HG03097 (cell line): ENCODE measurements at regions not wholly inside any gene's neighbourhood (a gene's known extent, or its start where the extent isn't known, plus 50 kb on each side); places are given as distances from the start of the nearest gene placed in this dataset.

Experiments used
- ATAC-seq: cut with Tn5 transposase; IDR thresholded peaks from one replicate; pipeline ENCODE4 v1.9.1; 2021; ENCODE audit not compliant: unreplicated experiment, low FRiP score

DNA sequence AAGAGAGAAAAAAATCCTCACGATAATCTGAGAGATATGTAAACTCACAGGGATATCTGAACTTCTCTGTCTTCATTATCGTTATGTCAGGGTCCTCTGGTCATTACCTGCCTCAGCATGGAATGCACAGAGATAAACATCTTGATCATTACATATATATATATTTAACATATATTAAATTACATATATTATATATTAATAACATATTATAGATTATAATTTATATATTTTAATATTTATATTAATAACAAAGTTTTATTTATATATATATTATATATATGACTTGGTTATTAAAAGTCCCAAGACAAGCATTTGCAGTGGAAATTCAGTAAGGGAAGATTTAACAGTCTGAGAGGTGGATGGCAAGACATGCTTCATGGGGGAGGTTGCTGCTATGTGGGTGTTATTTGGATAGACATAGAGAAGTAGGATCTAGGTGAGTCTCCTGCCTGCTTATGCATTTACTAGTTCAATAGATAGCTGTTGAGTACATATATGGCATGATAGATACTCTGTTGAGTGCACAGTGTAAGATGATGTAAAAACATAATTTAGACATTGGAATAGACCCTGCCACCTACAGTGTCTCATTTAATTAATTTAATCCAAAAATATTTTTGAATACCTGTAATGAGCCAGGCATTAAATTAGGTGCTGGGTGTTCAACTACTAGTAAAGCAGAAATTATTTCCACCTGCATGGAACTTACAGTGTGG, 255.2 kb downstream of the RAD51AP2 start:
- ATAC-seq: no peak

DNA sequence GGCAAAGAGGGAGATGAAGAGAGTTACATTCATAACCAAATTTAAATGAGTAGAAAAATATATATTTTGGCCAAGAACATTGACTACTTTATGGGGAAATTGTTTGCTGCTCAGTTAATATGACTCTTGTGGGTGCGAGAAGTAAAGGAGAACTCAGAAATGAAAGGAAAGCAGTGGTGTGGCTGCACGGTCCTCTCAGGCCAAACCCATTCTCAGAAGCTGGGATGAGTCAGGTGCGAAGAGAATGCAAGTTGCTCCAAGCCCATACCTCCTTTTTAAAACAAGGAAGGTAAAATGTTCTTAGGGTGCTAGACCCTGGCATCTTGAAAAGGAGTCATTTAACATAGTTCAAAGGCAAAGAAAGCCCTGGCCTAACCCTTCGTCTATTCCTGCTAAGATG, 258.6 kb downstream of the RAD51AP2 start:
- ATAC-seq: no peak

DNA sequence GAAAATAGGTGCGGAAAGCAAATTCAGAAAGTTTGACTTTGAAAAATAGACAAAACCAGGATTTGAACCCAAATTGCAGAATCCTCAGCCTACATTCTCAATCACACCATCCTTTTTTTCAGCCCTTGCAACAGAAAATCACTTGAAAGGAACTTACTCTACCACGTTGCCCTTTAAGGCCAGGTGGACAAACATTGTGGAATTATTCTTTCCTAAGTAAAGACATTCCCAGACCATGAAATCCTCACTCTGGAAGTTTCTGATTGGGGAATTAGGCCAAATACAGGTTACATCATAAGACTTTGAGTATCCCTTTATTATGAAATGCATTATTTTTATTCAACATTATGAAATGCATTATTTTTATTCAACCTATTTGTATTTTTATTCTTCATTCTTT, 259.4 kb downstream of the RAD51AP2 start:
- no peak for ATAC-seq

GRCh38 chr2:17257189-17257909, 260.9 kb downstream of the RAD51AP2 start:
- no peak for ATAC-seq

- no peak for ATAC-seq
Observed at GRCh38 chr2:17255071-17255470, 263.2 kb downstream of the RAD51AP2 start.

DNA sequence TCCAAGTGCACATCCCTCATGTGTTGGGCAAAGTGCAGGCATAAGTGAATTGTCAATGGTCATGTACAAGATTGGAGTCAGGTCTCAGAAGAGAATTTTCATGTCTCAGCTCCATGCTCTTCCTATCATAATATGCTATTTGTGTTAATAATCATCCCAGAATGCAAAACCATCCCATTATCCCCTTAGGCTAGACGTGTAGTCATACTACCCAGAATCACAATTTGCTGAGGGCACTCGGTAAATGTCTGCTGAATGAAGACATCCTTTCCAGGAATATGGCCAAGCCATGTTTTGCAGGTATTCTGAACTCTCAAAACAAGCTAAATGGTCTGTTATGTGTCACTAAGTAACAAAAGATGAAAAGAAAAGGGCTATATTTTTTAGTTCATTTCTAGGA, 263.8 kb downstream of the RAD51AP2 start:
- no peak for ATAC-seq

- ATAC-seq: no peak
Observed at GRCh38 chr2:17252258-17252657, 266.0 kb downstream of the RAD51AP2 start.

GRCh38 chr2:17251171-17251570, 267.1 kb downstream of the RAD51AP2 start:
- no peak for ATAC-seq

- no peak for ATAC-seq
Observed at GRCh38 chr2:17249249-17249648, 269.0 kb downstream of the RAD51AP2 start.

DNA sequence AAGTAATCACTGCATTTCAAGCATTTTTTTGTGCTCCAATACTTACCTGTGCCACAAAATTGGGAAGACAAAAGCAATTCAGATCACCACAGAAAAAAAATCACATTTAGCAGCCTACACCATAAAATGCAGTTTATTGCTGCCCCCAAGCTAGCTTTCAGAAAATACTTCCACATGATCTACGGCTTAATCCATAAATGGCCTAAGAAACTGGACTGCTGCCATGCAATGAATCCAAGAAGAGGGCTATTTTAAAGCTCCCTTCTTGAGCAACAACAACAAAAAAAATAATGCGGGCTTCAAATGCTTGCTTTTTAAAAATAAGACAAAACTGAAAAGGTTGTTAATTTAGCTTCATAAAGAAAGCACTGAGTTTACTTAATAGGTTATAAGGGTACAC, 272.3 kb downstream of the RAD51AP2 start:
- ATAC-seq: no peak

GRCh38 chr2:17242813-17243485, 275.3 kb downstream of the RAD51AP2 start:
- no peak for ATAC-seq

DNA sequence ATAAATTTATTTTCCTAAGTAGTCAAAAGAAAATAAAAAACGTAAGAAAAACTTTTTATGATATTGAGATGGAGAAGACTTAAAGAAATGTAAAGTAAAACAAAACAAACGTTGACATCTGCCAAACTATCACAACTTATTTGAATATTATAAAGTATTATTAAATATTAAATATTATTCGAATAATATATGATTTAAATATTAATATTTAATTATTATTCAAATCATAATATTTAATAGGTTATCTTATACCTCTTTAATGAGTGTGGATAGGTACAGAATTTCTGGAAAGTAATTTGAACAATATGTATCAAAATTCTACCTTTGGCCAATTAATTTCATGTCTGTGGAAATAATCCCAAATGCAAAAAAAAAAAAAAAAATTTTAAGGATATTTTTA, 278.7 kb downstream of the RAD51AP2 start:
- ATAC-seq: no peak

- no peak for ATAC-seq
Observed at GRCh38 chr2:17235167-17235566, 283.1 kb downstream of the RAD51AP2 start.

DNA sequence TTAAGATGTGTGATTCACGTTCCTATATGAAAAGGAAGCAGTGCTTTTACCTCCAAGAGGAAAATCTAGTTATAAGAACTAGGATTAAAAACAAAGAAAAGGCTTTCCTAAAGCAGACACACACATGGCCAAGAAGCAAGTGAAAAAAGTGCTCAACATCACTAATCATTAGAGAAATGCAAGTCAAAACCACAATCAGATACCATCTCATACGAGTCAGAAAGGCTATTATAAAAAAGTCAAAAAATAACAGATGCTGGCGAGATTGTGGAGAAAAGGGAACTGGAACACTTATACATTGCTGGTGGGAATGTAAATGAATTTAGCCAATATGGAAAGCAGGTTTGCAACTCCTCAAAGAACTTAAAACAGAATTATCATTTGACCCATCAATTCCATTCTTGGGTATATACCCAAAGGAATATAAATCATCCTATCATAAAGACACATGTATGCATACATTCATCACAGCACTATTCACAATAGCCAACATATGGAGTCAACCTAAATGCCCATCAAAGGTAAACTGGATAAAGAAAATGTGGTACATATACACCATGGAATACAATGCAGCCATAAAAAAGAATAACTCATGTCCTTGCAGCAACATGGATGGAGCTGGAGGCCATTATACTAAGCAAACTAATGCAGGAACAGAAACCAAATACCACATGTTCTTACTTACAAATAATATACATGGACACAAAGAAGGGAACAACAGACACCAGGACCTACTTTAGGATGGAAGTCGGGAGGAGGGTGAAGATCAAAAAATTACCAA, 285.3 kb downstream of the RAD51AP2 start:
- ATAC-seq: no peak

- ATAC-seq: no peak
Observed at GRCh38 chr2:17231394-17231965, 286.8 kb downstream of the RAD51AP2 start.

DNA sequence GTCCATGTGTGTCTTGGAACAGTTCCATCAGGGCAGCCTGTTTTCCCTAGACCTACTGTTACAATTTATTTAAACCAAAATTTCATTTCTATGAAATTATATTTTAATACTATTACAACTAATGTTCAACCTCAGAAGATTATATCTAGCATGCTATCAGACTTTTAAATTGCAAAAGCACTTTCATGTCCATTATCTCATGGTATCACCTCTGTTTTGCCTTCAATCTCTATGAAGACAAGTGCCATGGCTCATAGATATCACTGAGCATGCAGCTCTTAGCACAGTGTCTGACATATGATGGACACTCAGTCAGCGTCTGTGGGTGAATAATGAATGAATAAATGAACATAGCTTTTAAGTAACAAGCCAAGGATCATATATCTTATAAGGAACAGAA, 288.8 kb downstream of the RAD51AP2 start:
- ATAC-seq: no peak

DNA sequence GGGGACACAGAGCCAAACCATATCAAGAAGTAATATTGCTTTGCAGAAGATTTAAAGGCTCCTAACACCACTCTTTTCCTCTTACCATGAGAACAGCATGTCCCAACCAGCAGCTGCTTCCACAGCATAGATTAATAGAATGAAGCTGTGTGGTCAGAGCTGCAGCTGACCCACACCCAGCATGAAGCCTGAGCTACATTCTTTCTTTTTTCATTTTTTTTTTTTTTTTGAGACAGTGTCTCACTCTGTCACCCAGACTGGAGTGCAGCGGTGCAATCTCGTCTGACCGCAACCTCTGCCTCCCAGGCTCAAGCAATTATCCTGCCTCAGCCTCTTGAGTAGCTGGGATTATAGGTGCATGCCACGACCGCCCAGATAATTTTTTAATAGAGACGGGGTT, 289.8 kb downstream of the RAD51AP2 start:
- no peak for ATAC-seq

- no peak for ATAC-seq
Observed at GRCh38 chr2:17227856-17228255, 290.4 kb downstream of the RAD51AP2 start.

DNA sequence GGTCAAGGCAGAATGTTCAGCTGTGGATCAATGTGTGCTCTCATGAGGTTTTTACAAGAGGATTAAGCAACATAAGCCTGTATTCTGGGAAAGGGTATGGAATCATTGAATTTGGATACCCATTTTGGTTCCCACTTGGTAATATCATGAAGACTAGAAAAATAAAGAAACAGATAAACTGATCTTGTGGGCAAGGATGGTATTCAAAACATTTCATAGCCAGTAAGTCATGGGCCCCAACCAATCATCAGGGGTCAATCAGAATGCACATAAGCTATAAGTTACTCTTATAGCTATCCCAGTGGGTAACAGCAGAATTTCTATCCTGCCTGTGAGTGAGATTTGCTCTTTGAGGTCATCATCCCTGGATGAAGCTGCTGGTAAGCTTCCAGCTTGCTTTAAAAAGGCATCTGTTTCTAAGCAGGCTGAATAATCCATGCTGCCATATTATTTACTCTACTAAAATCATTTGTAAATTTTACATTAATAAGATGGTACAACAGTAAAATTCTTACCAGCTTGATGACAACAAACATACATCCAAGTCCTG, 291.2 kb downstream of the RAD51AP2 start:
- no peak for ATAC-seq

DNA sequence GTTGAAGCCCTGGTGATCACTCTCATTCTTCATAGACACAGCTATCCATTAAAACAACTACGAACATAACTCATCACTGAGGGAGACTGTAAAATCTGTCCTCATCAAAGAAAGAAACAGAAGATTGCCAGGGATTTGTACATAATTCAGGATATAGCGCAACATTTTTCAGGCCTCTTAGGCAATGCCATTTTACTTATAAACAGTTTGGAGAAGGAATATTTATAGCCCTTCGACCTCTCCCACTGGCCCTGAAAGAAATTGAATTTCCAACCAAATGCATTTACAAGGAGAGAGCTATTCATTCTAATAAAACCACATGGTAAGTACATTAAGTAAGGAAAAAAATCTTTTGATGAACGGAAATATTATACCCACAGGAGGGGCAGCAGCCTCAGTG, 295.0 kb downstream of the RAD51AP2 start:
- no peak for ATAC-seq
